ENCODE measurements at regions not wholly inside any gene's neighbourhood (a gene's known extent, or its start where the extent isn't known, plus 50 kb on each side); places are given as distances from the start of the nearest gene placed in this dataset.

DNA sequence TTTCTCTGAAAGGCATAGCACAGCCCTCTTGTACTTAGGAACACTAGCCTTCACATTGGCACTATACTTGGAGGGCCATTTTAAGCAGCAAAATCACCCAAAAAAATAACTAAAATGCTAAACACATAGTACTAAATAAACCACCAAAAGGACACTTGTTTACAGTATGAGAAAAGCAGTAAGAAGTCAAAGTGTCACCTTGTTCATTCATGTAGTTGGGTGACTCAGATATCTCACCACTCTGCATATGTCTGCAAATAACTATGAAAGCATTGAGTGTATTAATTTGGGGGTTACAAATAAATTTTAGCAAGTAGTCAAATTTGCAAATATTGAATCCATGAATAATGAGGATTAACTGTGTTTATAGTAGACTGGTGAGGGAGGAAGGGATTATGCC, 107.6 kb downstream of the ELAPOR2 start:
- TF ChIP-seq CTCF (IDR thresholded peaks at IDR 0.05 in 2 of 3, conservative IDR thresholded peaks at IDR 0.05 in 1 of 3; ENCODE audit: control insufficient read depth in 2 of 3, extremely low read depth in 1 of 3, insufficient read depth in 1 of 3, low read depth in 3 of 3, low read length in 3 of 3) (no peak), EZH2 (IDR thresholded peaks at IDR 0.05; ENCODE audit: borderline replicate concordance, control insufficient read depth, low read depth, low read length) (no peak)
